ENCODE measurements at regions not wholly inside any gene's neighbourhood (a gene's known extent, or its start where the extent isn't known, plus 50 kb on each side); places are given as distances from the start of the nearest gene placed in this dataset.

DNA sequence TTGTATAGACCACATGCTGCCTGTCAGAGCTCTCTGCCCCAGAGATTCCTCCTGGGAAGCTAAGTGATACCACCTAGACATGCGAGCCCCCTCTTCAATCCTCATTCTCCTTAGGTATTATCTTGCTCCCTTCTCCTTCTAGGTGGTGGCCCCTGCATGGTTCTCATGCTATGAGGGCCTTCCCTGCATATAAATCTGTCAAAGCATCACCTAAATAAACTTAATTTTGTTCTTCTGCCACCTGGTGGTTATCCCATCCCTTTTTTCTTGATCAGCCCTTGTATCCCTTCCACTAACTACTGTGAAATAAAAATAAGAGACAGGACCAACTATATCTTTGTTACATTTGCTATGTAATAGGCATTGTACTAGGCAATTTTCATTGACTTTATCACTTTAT is 242.1 kb downstream of the CDC14C start:
- TF ChIP-seq, protein P1, sequence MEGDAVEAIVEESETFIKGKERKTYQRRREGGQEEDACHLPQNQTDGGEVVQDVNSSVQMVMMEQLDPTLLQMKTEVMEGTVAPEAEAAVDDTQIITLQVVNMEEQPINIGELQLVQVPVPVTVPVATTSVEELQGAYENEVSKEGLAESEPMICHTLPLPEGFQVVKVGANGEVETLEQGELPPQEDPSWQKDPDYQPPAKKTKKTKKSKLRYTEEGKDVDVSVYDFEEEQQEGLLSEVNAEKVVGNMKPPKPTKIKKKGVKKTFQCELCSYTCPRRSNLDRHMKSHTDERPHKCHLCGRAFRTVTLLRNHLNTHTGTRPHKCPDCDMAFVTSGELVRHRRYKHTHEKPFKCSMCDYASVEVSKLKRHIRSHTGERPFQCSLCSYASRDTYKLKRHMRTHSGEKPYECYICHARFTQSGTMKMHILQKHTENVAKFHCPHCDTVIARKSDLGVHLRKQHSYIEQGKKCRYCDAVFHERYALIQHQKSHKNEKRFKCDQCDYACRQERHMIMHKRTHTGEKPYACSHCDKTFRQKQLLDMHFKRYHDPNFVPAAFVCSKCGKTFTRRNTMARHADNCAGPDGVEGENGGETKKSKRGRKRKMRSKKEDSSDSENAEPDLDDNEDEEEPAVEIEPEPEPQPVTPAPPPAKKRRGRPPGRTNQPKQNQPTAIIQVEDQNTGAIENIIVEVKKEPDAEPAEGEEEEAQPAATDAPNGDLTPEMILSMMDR (conservative IDR thresholded peaks at IDR 0.05; ENCODE audit: low read depth, low read length) = no peak
- peak; percentile 1 for DNase-seq (ENCODE audit: low read depth)
- no peak overlapping the region for H3K4me3 ChIP-seq (ENCODE audit: low read depth, low read length)

GRCh38 chr7:49172639-49173038 is 248.3 kb downstream of the CDC14C start:
- no peak overlapping the region for H3K4me3 ChIP-seq (ENCODE audit: low read depth, low read length)
- DNase-seq (ENCODE audit: low read depth) = no peak
- TF ChIP-seq, protein P1 (conservative IDR thresholded peaks at IDR 0.05; ENCODE audit: low read depth, low read length) = no peak

GRCh38 chr7:49174396-49174795 is 250.0 kb downstream of the CDC14C start:
- DNase-seq (ENCODE audit: low read depth) = no peak
- TF ChIP-seq, protein P1 (conservative IDR thresholded peaks at IDR 0.05; ENCODE audit: low read depth, low read length) = no peak
- H3K4me3 ChIP-seq (ENCODE audit: low read depth, low read length) = no peak overlapping the region

DNA sequence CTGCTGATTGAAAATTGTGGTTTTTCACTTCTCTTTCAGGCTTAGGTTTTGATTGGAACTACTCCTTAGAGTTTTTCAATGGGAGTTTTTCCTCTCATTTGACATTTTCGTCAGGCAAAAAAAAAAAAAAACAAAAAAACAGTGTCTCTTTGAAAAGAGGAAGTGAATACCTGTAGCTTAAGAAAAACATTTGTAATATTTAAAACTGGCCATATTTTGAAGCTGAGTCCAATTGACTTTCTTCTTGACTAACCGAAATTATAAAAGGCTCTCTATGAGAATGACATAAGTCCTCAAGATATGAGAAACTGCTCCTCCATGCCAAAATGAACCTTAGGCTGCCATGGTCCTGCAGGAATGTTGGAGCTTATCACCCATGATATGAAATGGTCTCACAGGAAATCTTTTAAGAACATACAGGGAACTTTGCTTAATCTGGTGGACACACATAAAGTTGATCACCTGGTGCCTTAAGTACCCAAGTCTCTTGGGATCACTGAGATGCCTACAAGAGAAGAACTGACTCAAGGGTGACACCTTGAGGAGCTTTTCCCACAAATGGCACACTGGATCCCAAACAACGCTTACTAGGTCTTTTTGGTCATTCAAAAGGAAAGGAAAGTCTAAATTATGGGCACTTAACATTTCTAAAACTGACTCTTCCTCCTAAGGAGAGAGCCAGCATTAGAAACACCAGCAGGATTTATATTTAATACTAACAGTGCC is 263.4 kb downstream of the CDC14C start:
- no peak for DNase-seq (ENCODE audit: low read depth)
- TF ChIP-seq, protein P1 (conservative IDR thresholded peaks at IDR 0.05; ENCODE audit: low read depth, low read length) = no peak
- H3K4me3 ChIP-seq (ENCODE audit: low read depth, low read length) = no peak overlapping the region

GRCh38 chr7:49228426-49229098 is 304.2 kb downstream of the CDC14C start:
- TF ChIP-seq, protein P1 (conservative IDR thresholded peaks at IDR 0.05; ENCODE audit: low read depth, low read length) = no peak
- H3K4me3 ChIP-seq (ENCODE audit: low read depth, low read length) = no peak overlapping the region
- no peak for DNase-seq (ENCODE audit: low read depth)

DNA sequence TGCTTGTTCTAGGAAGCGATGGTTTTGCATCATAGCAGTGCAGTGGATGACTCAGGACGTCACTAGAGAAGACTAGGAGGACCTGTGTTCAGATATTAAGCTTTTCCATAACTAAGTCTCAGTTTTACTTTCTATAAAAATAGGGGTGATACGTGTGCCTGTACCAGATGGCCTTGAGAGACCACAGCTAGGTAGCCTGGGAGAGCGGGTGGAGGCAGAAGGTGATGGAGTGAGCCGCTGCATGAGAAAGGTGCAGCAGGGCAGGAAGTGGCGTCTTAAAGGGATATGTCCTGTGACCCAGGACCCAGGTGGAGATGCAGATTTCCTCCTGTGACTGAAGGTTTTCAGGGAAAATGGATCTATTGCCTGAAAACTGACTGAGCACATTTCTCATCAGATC is 304.9 kb downstream of the CDC14C start:
- DNase-seq (ENCODE audit: low read depth) = no peak
- TF ChIP-seq, protein P1 (conservative IDR thresholded peaks at IDR 0.05; ENCODE audit: low read depth, low read length) = no peak
- no peak overlapping the region for H3K4me3 ChIP-seq (ENCODE audit: low read depth, low read length)

DNA sequence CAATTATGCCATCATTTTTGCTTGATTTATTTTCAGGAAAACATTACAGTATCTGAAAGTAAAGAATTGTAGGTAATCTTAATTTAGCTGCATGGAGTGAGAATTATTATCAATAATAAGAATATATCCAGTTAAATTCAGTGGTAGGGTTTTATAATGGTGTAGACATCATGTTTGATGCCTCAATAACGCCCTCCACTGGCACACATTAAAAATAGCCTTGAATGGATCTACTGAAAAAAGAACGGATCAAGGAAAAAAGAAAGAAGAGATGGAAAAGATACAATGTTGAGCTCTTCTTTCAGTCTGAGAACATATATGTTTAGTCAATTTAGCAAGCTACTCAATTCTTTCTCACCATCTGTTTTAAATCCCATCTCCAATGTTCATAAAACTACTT is 319.2 kb downstream of the CDC14C start:
- TF ChIP-seq, protein P1 (conservative IDR thresholded peaks at IDR 0.05; ENCODE audit: low read depth, low read length) = no peak
- no peak for DNase-seq (ENCODE audit: low read depth)
- H3K4me3 ChIP-seq (ENCODE audit: low read depth, low read length) = no peak overlapping the region
